T47D (cell line): ENCODE measurements at regions not wholly inside any gene's neighbourhood (a gene's known extent, or its start where the extent isn't known, plus 50 kb on each side); places are given as distances from the start of the nearest gene placed in this dataset.
"Not testable (repeated sequence)": the region's sequence is repeated elsewhere in the genome, so short reads cannot be mapped to it uniquely, and the experiment has no call there.

Source experiments
- DNase-seq, 2 experiments: peaks; one replicate each; pipeline versions ENCODE4 v3.0.0 to v3.0.0-alpha.2; 2011 to 2012; ENCODE audit warnings: low read depth in 1 of 2, low spot score in 1 of 2
- JUND ChIP-seq: IDR thresholded peaks from 2 replicates; pipeline ENCODE4 v1.6.1; 2012; ENCODE audit warnings: low read depth
- in situ Hi-C: cut with HindIII; loops from 2 replicates; pipeline ENCODE4 v1.10.0; 2016; ENCODE audit warnings: low sequenced_read_pairs, low pct_unique_long_range_greater_than_20kb

DNA sequence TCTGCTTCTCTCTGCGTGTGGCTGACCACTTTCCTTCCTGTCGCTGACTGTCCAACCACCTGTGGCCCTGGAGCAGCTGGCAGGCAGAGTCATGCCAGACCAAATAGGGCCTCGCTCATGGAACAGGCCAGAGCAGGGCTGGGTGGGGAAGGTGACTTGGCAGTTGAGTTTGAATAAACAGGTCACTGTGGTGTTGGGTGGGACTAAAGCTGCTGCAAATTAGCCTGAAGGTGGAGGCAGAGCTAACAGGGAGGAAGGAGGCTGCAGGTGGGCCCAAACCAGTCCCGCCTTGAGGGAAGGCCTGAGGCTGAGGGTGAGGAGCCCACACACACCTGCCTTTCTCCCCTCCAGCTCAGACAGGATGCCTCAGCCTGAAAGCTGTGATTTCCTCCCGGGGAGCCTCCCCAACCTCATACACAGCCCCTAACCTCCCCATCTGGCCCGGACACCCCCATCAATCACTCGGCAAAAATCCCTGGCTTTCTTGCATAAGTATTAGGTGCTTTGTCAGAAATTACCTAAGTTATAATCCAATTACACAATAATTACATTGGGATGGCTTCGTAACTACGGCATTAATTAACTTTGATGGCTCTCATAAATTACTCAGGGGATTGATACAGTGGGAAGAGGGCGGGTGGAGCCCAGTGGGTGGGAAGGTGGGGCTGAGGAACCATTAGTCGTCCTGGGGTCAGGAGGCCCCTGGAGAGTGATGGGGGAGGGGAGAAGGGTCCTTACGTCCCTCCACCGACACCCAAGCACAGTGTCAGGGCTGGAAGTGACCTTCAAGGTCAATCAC lies 97.7 kb upstream of the PCBD1 start:
- TF ChIP-seq JUND: no peak
- no peak for DNase-seq
- in situ Hi-C loops: no loop called here

DNA sequence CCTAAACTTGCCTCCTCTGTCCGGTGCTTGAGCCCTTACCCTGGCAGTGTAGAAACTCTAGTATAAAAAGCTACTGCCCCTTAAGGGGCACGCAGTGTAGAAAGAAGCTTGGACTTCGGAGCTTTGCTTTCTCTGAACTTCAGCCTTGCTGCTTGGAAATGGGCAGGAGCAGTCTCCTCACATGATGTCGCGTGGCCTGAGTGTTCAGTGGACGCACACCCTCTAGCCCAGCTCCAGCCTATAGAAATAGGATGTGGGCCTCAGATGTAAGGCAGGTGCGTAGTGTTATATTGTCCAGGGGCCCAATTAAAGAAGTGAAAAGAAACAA lies 98.2 kb upstream of the PCBD1 start:
- no peak for DNase-seq
- in situ Hi-C loops: no loop called here
- TF ChIP-seq JUND: no peak

DNA sequence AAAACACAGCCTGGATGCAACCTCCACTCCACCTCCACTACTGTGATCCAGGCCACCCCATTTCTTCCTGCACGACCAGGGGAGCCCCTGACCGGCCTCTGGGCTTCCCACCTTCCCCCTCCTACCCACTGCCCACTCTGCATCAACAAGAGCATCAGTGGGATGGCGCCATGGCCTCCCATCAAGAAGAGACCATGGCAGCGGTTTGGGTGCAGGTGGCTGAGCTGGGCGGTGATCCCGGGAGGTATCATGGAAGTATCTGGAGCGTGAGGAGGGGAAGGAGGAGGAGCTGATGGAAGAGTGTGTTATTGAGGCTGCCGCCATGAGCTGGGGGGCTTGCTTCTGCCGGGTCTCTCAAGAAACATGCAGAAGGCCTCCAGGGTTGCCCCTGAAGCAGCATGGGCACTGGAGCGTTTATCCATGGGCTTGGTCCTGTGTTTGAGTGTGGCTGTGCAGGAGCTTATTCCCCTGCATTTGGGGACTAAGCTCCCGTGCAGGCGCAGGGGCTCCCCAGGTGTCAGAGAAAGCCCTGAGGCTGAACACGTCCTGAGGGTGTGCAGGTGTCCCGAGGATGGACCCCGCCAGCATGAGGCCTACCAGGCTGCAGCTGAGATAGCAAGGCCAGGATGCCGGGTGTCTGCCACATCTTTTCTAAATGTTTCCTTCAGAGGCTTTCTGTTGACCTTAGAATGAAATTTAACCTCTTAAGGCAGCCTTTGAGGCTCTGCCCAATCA lies 99.2 kb upstream of the PCBD1 start:
- in situ Hi-C loops: no loop called here
- no peak for DNase-seq
- no peak for TF ChIP-seq JUND

DNA sequence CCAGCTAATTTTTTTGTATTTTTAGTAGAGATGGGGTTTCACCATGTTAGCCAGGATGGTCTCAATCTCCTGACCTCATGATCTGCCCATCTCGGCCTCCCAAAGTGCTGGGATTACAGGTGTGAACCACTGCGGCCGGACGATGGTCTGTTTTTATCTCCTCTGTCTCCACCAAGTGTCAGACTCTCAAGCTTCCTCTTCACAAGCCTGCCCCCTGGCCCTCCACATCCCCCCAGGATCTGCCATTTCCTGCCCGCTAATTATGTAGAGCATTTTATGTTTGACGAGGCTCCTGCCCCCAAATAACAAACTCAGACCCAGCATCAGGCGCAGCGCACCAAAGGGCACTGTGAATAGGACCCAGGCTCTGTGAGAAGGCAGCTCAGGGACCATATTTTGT lies 101.8 kb upstream of the PCBD1 start:
- in situ Hi-C loops, DNase-seq: not testable (repeated sequence)

DNA sequence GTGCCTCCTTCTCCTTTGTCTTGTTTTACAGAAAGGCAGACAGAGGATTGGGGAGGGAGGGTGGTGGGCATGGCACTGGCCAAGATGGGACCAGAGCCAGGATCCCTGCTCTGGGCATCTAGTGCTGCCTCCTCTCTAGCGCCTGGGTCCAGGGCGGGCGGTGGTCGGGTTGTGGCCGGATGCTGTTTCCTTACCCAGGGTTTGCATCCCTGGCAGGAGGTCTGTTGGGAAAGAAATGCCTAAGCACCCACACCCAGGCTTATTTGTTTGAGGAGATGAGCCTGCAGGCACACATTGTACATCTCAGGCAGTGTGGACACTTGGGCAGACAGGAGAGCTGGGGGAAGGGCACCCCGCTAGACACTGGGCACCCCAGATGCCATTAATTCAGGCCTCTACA lies 102.3 kb upstream of the PCBD1 start:
- in situ Hi-C loops: no loop called here
- DNase-seq: no peak
- no peak for TF ChIP-seq JUND

DNA sequence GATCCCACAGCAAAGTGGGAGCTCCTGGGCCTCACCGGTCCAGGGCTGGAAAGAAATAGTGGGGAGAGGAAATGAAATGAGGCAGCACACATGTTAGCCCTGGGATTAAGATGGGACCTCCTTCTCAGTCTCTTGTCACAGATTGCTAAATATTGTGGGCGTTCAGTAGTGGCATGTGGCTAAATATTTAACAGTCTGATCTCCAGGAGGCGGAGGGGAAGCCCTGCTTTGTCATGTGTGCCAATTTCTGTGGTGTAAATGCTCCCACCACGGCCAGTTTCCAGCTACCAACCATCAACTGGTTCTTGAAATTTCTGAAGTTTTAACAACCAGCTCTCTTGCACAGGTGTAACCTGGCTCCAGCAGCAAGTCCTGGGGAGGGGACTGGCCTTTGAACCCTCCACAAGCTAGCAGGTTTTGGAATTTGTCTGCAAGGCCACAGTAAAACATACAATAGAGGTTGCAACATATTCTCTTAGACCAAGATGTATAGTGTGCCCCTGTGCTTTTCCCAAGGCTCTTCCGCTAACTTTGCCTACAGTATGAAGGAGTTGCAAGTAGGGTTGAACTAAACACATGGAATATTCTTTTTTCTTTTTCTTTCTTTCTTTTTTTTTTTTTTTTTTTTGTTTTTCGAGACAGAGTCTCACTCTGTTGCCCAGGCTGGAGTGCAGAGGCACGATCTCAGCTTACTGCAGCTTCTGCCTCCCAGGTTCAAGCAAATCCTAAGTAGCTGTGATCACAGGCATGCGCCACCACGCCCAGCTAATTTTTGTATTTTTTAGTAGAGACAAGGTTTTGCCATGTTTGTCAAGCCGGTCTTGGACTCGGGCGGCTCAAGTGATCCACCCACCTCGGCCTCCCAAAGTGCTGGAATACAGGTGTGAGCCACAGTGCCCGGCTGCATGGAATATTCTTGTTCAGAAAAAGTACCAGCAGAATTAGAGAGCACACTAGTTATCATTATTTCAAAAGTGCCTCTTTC lies 103.1 kb upstream of the PCBD1 start:
- no peak for TF ChIP-seq JUND
- in situ Hi-C loops: no loop called here
- no peak for DNase-seq

DNA sequence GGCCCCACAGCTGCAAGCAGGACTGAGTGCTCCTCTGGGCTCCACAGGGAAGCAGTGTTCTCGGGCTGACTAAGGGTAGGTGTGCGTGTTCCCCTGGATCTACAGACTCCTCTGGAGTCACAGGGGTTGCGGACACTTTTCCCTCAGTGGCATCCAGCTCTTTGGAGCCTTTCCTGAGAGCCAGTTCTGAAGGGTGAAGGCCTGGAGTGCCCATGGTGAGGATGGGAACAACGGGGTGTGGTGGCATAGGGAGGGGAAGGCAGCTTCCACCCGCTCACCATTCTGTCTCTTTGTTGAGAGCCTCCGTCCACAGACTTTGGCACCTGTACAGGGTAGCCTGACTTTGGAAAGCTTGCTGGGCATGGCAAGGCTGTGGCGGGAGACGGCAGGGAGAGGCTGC lies 104.1 kb upstream of the PCBD1 start:
- DNase-seq: no peak
- no peak for TF ChIP-seq JUND
- in situ Hi-C loops: no loop called here

DNA sequence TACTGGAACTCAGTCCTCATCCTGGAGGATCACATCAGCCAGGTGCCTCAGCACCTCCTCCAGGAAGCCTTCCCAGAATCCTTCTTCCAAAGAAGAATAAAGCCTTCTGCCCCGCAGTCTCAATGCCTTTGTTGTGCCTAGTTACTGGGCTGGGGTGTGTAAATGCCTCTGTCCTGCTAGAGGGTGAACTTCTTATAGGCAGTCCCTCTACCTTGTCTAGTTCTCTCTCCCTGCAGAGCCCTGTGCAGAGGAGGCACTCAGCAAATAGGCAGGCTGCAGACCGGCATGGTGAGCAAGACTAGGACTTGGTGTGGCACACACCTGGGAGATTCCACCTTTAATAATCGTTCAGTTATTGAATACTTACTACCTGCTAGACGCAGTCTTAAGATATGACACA lies 104.7 kb upstream of the PCBD1 start:
- DNase-seq: peak in 1 of 2 experiments; percentile 10
- in situ Hi-C loops: no loop called here

DNA sequence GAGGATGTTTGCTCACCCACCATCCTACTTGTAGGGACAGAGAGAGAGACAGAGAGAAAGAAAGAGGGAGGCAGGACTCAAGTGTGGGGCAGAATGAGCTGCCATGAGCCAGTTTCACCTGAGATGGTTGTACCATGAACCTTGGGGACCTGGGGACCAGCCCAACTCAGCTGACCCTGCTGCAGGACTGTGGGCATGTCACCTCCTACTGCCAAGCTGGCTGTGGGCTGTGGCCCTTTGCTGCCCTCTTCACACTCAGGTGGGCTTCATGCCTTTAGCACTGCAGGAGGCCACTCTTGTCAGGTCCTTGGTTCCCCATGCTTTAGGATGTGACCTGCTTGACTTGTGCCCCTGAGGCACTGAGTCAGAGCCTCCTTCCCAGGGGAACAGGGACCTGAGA lies 108.2 kb upstream of the PCBD1 start:
- DNase-seq: no peak
- TF ChIP-seq JUND: no peak
- in situ Hi-C loops: no loop called here

More for the DNA sequence above, 104.7 kb upstream of the PCBD1 start:
- no peak for TF ChIP-seq JUND

DNA sequence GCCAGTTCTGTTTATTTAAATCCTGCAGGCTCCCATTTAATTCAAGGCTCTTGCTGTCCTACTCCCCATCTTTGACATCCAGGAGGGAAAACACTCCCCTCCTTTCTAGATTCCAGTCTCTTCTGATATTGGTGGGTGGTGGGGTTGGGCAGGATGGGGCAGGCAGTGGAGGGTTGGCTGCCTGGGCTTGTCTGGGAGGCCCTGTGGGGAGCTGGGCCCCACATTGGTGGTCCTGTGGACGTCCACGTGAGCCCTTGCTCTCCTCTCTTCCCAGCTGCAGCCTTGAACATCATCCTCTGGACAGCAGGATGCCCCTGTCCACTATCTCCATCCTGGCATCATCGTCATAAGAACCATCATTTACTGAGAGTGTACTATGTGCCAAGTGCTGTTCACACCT lies 108.9 kb upstream of the PCBD1 start:
- no peak for TF ChIP-seq JUND
- in situ Hi-C loops: no loop called here
- DNase-seq: no peak

DNA sequence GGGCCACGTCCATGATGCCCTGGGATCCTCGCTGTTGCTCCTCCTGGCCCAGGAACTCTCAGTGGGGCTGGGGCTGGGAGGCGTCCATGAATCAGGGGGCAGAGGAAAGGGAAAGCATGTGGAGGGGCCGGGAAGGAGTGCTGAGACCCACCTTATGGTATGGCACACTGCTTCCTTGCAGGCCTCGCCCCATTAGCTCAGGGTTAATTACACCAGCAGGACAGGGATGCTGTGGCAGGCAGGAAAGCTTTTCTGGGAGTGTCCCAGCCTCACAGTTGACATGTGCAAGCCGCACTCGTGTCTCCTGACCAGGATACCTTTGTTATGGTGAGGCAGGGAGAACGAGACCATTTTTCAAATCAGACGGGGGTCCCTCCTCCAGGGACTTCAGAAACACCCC lies 109.7 kb upstream of the PCBD1 start:
- in situ Hi-C loops: no loop called here
- DNase-seq: no peak
- TF ChIP-seq JUND: no peak

DNA sequence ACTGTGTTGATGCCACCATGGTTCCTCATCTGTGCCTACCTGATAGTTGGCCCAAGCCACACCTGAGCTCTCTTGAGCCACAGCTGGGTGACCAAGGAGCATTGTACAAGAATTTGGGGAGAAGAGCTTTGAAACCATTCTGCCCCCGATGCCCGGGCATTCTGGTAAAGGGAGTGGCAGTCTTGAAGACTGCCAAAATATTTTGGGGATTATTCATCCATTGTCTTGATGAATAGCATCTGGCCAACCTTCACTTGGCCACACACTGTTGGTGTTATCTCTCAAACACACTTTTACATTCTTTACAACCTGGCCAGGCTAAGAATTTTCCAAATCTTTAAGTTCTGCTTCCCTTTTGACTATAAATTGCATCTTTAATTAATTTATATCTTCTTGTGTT lies 113.1 kb upstream of the PCBD1 start:
- no peak for DNase-seq
- TF ChIP-seq JUND: no peak
- in situ Hi-C loops: no loop called here
